NCI-H1930 (cell line): ENCODE measurements at regions not wholly inside any gene's neighbourhood (a gene's known extent, or its start where the extent isn't known, plus 50 kb on each side); places are given as distances from the start of the nearest gene placed in this dataset.
"Not testable (repeated sequence)": the region's sequence is repeated elsewhere in the genome, so short reads cannot be mapped to it uniquely, and the experiment has no call there.

Experiments
- DNase-seq, 2 experiments: peaks; one replicate each; lab custom pipeline; 2025; lab: John Stamatoyannopoulos, UW

- DNase-seq = no peak
Measured at GRCh38 chr1:112855152-112855828, 100.7 kb downstream of the SLC16A1 start.

- not testable (repeated sequence) for DNase-seq
Measured at GRCh38 chr1:112854368-112854984, 101.5 kb downstream of the SLC16A1 start.

GRCh38 chr1:112853915-112854314, 102.1 kb downstream of the SLC16A1 start:
- not testable (repeated sequence) for DNase-seq

GRCh38 chr1:112852934-112853333, 103.1 kb downstream of the SLC16A1 start:
- no peak for DNase-seq

- DNase-seq = peak; percentile 36 to 58
Measured at GRCh38 chr1:112852276-112852675, 103.7 kb downstream of the SLC16A1 start.

- no peak for DNase-seq
Measured at GRCh38 chr1:112850034-112850757, 105.8 kb downstream of the SLC16A1 start.

- peak; percentile 49 to 59 for DNase-seq
Measured at GRCh38 chr1:112849425-112850033, 106.5 kb downstream of the SLC16A1 start.

- DNase-seq = no peak
Measured at GRCh38 chr1:112841825-112842224, 114.2 kb downstream of the SLC16A1 start.

- DNase-seq = no peak
Measured at GRCh38 chr1:112840631-112841624, 115.1 kb downstream of the SLC16A1 start.

- no peak for DNase-seq
Measured at GRCh38 chr1:112836642-112837041, 119.4 kb downstream of the SLC16A1 start.

GRCh38 chr1:112833806-112834205, 118.7 kb upstream of the PPM1J start:
- DNase-seq = no peak

- DNase-seq = not testable (repeated sequence)
Measured at GRCh38 chr1:112832259-112832658, 117.1 kb upstream of the PPM1J start.

- DNase-seq = not testable (repeated sequence)
Measured at GRCh38 chr1:112829691-112830090, 114.6 kb upstream of the PPM1J start.

- no peak for DNase-seq
Measured at GRCh38 chr1:112828716-112829115, 113.6 kb upstream of the PPM1J start.

GRCh38 chr1:112827391-112827790, 112.3 kb upstream of the PPM1J start:
- not testable (repeated sequence) for DNase-seq

- no peak for DNase-seq
Measured at GRCh38 chr1:112826217-112826944, 111.2 kb upstream of the PPM1J start.

- DNase-seq = not testable (repeated sequence)
Measured at GRCh38 chr1:112825563-112826216, 110.6 kb upstream of the PPM1J start.

- not testable (repeated sequence) for DNase-seq
Measured at GRCh38 chr1:112825075-112825474, 109.9 kb upstream of the PPM1J start.

- DNase-seq = not testable (repeated sequence)
Measured at GRCh38 chr1:112821307-112822063, 106.4 kb upstream of the PPM1J start.
